HEK293T (cell line): ENCODE measurements at regions not wholly inside any gene's neighbourhood (a gene's known extent, or its start where the extent isn't known, plus 50 kb on each side); places are given as distances from the start of the nearest gene placed in this dataset.

ENCODE experiments used
- CTCF ChIA-PET: fragments of 350-600 bp; formaldehyde crosslinking; extraction: SDS; loops from one replicate; lab custom pipeline; 2021; ENCODE audit warnings: antibody characterized with exemption, inconsistent platforms; lab: Yijun Ruan, JAX
- POLR2A ChIA-PET: fragments of 350-600 bp; formaldehyde crosslinking; extraction: SDS; loops from one replicate; lab custom pipeline; 2020; ENCODE audit warnings: antibody characterized with exemption, inconsistent platforms; lab: Yijun Ruan, JAX
- DNase-seq: peaks from one replicate; pipeline ENCODE4 v3.0.0; 2012; ENCODE audit warnings: mixed read lengths; ENCODE audit errors: extremely low spot score
- ARNT ChIP-seq: fragments of 450-650 bp; IDR thresholded peaks from 2 replicates; pipeline ENCODE4 v1.6.1; 2017; ENCODE audit warnings: mild to moderate bottlenecking
- BHLHE40 ChIP-seq: fragments of 450-650 bp; IDR thresholded peaks from 2 replicates; pipeline ENCODE4 v1.6.1; 2016; ENCODE audit warnings: mild to moderate bottlenecking, moderate library complexity, borderline replicate concordance
- CTBP1 ChIP-seq: fragments of 450-650 bp; IDR thresholded peaks from 2 replicates; pipeline ENCODE4 v1.6.1; 2016; ENCODE audit warnings: borderline replicate concordance
- ELF4 ChIP-seq: fragments of 450-650 bp; IDR thresholded peaks from 2 replicates; pipeline ENCODE4 v1.6.1; 2017; ENCODE audit warnings: antibody characterized with exemption
- FOXA1 ChIP-seq: fragments of 450-650 bp; IDR thresholded peaks from 2 replicates; pipeline ENCODE4 v1.6.1; 2016; ENCODE audit warnings: mild to moderate bottlenecking
- FOXK2 ChIP-seq: fragments of 450-650 bp; IDR thresholded peaks from 2 replicates; pipeline ENCODE4 v1.6.1; 2016; ENCODE audit warnings: mild to moderate bottlenecking
- FOXM1 ChIP-seq: fragments of 450-650 bp; IDR thresholded peaks from 2 replicates; pipeline ENCODE4 v1.6.1; 2017; ENCODE audit warnings: mild to moderate bottlenecking, borderline replicate concordance
- HDGF ChIP-seq: fragments of 450-650 bp; IDR thresholded peaks from 2 replicates; pipeline ENCODE4 v1.6.1; 2017; ENCODE audit warnings: antibody characterized with exemption, borderline replicate concordance
- L3MBTL2 ChIP-seq: fragments of 450-650 bp; conservative IDR thresholded peaks from 2 replicates; pipeline ENCODE4 v1.6.1; 2016; ENCODE audit warnings: mild to moderate bottlenecking
- LEF1 ChIP-seq: fragments of 450-650 bp; IDR thresholded peaks from 2 replicates; pipeline ENCODE4 v1.6.1; 2017; ENCODE audit warnings: mild to moderate bottlenecking, borderline replicate concordance
- NFRKB ChIP-seq: fragments of 450-650 bp; IDR thresholded peaks from 2 replicates; pipeline ENCODE4 v1.6.1; 2016; ENCODE audit warnings: mild to moderate bottlenecking, moderate library complexity
- PKNOX1 ChIP-seq: fragments of 450-650 bp; IDR thresholded peaks from 2 replicates; pipeline ENCODE4 v1.6.1; 2016
- SP1 ChIP-seq: fragments of 450-650 bp; IDR thresholded peaks from 2 replicates; pipeline ENCODE4 v1.6.1; 2017
- SUZ12 ChIP-seq: fragments of 450-650 bp; IDR thresholded peaks from 2 replicates; pipeline ENCODE4 v1.6.1; 2016; ENCODE audit warnings: mild to moderate bottlenecking
- TARDBP ChIP-seq: fragments of 450-650 bp; IDR thresholded peaks from 2 replicates; pipeline ENCODE4 v1.6.1; 2016
- ZNF384 ChIP-seq: fragments of 450-650 bp; IDR thresholded peaks from 2 replicates; pipeline ENCODE4 v1.6.1; 2016

- POLR2A ChIA-PET, result no interaction called here
- CTCF ChIA-PET, result interaction anchor here (1.1 kb wide), 1 partner anchor 18 kb away, joined by 5 read pairs; no protein-coding TSS in a partner anchor
- TF ChIP-seq ARNT, result no peak
- no peak for TF ChIP-seq SUZ12
- no peak for TF ChIP-seq PKNOX1
- no peak for DNase-seq
Measured at GRCh38 chr7:142540371-142540770, 208.9 kb upstream of the PRSS1 start.

GRCh38 chr7:142539901-142540300, 209.4 kb upstream of the PRSS1 start:
- ChIA-PET CTCF (no interaction called here), POLR2A (no interaction called here)
- no peak for DNase-seq
- TF ChIP-seq HDGF (no peak), CTBP1 (no peak), PKNOX1 (no peak), LEF1 (no peak), FOXK2 (no peak), FOXM1 (no peak), SP1 (no peak), SUZ12 (no peak), ELF4 (no peak), NFRKB (no peak), FOXA1 (no peak), TARDBP (no peak)

GRCh38 chr7:142537760-142538159, 211.5 kb upstream of the PRSS1 start:
- no peak for DNase-seq
- ChIA-PET CTCF (no interaction called here), POLR2A (no interaction called here)
- no peak for TF ChIP-seq NFRKB
- TF ChIP-seq SUZ12, result no peak
- no peak for TF ChIP-seq ARNT
- TF ChIP-seq L3MBTL2, result no peak
- TF ChIP-seq SP1, result no peak
- TF ChIP-seq ZNF384, result no peak
- no peak for TF ChIP-seq PKNOX1
- TF ChIP-seq BHLHE40, result no peak
- TF ChIP-seq TARDBP, result no peak
- no peak for TF ChIP-seq FOXK2
- TF ChIP-seq FOXA1, result no peak
- no peak for TF ChIP-seq FOXM1
- TF ChIP-seq HDGF, result no peak
- no peak for TF ChIP-seq ELF4
- TF ChIP-seq LEF1, result no peak
- no peak for TF ChIP-seq CTBP1

GRCh38 chr7:142535123-142535779, 214.0 kb upstream of the PRSS1 start:
- TF ChIP-seq CTBP1 (no peak), ARNT (no peak), LEF1 (no peak), FOXA1 (no peak), SP1 (no peak), TARDBP (no peak), FOXK2 (no peak), L3MBTL2 (no peak), PKNOX1 (no peak), HDGF (no peak)
- peak; percentile 75 for DNase-seq
- CTCF ChIA-PET, result interaction anchor here (0.5 to 2.3 kb wide), 30 partner anchors 8 to 873 kb away, joined by 3 to 19 read pairs (median 3); partner anchors contain the start of gene EPHA1
- POLR2A ChIA-PET, result no interaction called here

GRCh38 chr7:142534726-142535122, 214.5 kb upstream of the PRSS1 start:
- no peak for TF ChIP-seq PKNOX1
- no peak for TF ChIP-seq NFRKB
- no peak for TF ChIP-seq SUZ12
- no peak for TF ChIP-seq ELF4
- TF ChIP-seq FOXM1, result no peak
- TF ChIP-seq ARNT, result no peak
- TF ChIP-seq BHLHE40, result no peak
- no peak for TF ChIP-seq L3MBTL2
- TF ChIP-seq CTBP1, result no peak
- no peak for TF ChIP-seq HDGF
- TF ChIP-seq FOXK2, result no peak
- no peak for TF ChIP-seq SP1
- no peak for TF ChIP-seq ZNF384
- no peak for TF ChIP-seq TARDBP
- no peak for TF ChIP-seq FOXA1
- TF ChIP-seq LEF1, result no peak
- ChIA-PET POLR2A (no interaction called here), CTCF (interaction anchor here (0.5 to 2.3 kb wide), 28 partner anchors 8 to 874 kb away, joined by 3 to 19 read pairs (median 3); partner anchors contain the start of gene EPHA1)
- DNase-seq, result no peak
